K562 (cell line): ENCODE measurements at regions not wholly inside any gene's neighbourhood (a gene's known extent, or its start where the extent isn't known, plus 50 kb on each side); places are given as distances from the start of the nearest gene placed in this dataset.

Experiments
- CTCF ChIP-seq, 3 experiments: IDR thresholded peaks in 2 of 3; conservative IDR thresholded peaks in 1 of 3; 2 replicates each; pipeline ENCODE4 v1.5.1; 2011 to 2012; ENCODE audit warnings: low read length in 3 of 3, mild to moderate bottlenecking in 3 of 3, control low read depth in 2 of 3, improper control_type of control experiment in 1 of 3, inconsistent platforms in 1 of 3, low read depth in 1 of 3, mixed read lengths in 1 of 3, moderate library complexity in 1 of 3; ENCODE audit not compliant: insufficient read depth in 2 of 3
- E2F1 ChIP-seq: sonication (generic); formaldehyde crosslinking; IDR thresholded peaks from 2 replicates; pipeline ENCODE4 v1.8.1; 2023; ENCODE audit warnings: mild to moderate bottlenecking, missing genetic modification reagents, moderate library complexity
- EZH2 ChIP-seq: IDR thresholded peaks from 2 replicates; pipeline ENCODE4 v1.6.1; 2012; ENCODE audit warnings: low read depth, mild to moderate bottlenecking, inconsistent platforms, low read length, borderline replicate concordance
- FOXA1 ChIP-seq: fragments of 450-650 bp; IDR thresholded peaks from 2 replicates; pipeline ENCODE4 v1.6.1; 2016; ENCODE audit warnings: mild to moderate bottlenecking, borderline replicate concordance
- HEY1 ChIP-seq: fragments of 250-450 bp; sonication (Bioruptor Pico); IDR thresholded peaks from 2 replicates; pipeline ENCODE4 v1.5.0; 2020; ENCODE audit warnings: mild to moderate bottlenecking, moderate library complexity, borderline replicate concordance
- POLR2AphosphoS5 ChIP-seq: IDR thresholded peaks from 2 replicates; pipeline ENCODE4 v1.6.1; 2011; ENCODE audit warnings: mild to moderate bottlenecking, low read depth, low read length, moderate library complexity; ENCODE audit not compliant: control insufficient read depth, insufficient read depth
- REST ChIP-seq, 2 experiments: fragments of 450-650 bp; formaldehyde crosslinking in 1 of 2; IDR thresholded peaks; 2 replicates each; pipeline versions ENCODE4 v1.4.0 to v1.6.1; 2014 to 2020; ENCODE audit warnings: mild to moderate bottlenecking in 2 of 2, borderline replicate concordance in 1 of 2, low read depth in 1 of 2
- THRAP3 ChIP-seq: fragments of 450-650 bp; IDR thresholded peaks from 2 replicates; pipeline ENCODE4 v1.6.1; 2016; ENCODE audit warnings: mild to moderate bottlenecking, inconsistent platforms, borderline replicate concordance
- TF ChIP-seq, protein P1 (sequence below), 2 experiments: IDR thresholded peaks; 2 replicates each; pipeline ENCODE4 v1.6.1; 2011; ENCODE audit warnings: borderline replicate concordance in 1 of 2, control low read depth in 1 of 2, low read depth in 1 of 2, low read length in 1 of 2, mild to moderate bottlenecking in 1 of 2, mixed read lengths in 1 of 2, moderate library complexity in 1 of 2; ENCODE audit not compliant: insufficient read depth in 1 of 2, insufficient read length in 1 of 2, poor library complexity in 1 of 2, severe bottlenecking in 1 of 2; ENCODE audit errors: extremely low read depth in 1 of 2
- TF ChIP-seq, protein P2 (sequence below): fragments of 250-450 bp; sonication (Bioruptor Pico); IDR thresholded peaks from 2 replicates; pipeline ENCODE4 v1.5.0; 2022; ENCODE audit warnings: mild to moderate bottlenecking
- TF ChIP-seq, protein P3 (sequence below): sonication (generic); formaldehyde crosslinking; IDR thresholded peaks from 2 replicates; pipeline ENCODE4 v1.8.1; 2023; ENCODE audit warnings: mild to moderate bottlenecking, missing genetic modification reagents

- TF ChIP-seq, protein P1, sequence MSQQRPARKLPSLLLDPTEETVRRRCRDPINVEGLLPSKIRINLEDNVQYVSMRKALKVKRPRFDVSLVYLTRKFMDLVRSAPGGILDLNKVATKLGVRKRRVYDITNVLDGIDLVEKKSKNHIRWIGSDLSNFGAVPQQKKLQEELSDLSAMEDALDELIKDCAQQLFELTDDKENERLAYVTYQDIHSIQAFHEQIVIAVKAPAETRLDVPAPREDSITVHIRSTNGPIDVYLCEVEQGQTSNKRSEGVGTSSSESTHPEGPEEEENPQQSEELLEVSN (IDR thresholded peaks at IDR 0.05; ENCODE audit: borderline replicate concordance in 1 of 2, extremely low read depth in 1 of 2, insufficient read depth in 1 of 2, insufficient read length in 1 of 2, low read depth in 1 of 2, low read length in 1 of 2, poor library complexity in 1 of 2, severe bottlenecking in 1 of 2), result no peak
- no peak for TF ChIP-seq EZH2
- TF ChIP-seq POLR2AphosphoS5, result no peak
- TF ChIP-seq CTCF (IDR thresholded peaks at IDR 0.05 in 2 of 3, conservative IDR thresholded peaks at IDR 0.05 in 1 of 3; ENCODE audit: insufficient read depth in 2 of 3, low read depth in 1 of 3, low read length in 3 of 3), result no peak
- TF ChIP-seq HEY1, result no peak
- TF ChIP-seq E2F1 (CRISPR knock-in tag), result no peak
- TF ChIP-seq REST (IDR thresholded peaks at IDR 0.05; ENCODE audit: borderline replicate concordance), result no peak
- no peak for TF ChIP-seq REST (CRISPR knock-in tag; IDR thresholded peaks at IDR 0.05; ENCODE audit: low read depth)
- TF ChIP-seq, protein P2, sequence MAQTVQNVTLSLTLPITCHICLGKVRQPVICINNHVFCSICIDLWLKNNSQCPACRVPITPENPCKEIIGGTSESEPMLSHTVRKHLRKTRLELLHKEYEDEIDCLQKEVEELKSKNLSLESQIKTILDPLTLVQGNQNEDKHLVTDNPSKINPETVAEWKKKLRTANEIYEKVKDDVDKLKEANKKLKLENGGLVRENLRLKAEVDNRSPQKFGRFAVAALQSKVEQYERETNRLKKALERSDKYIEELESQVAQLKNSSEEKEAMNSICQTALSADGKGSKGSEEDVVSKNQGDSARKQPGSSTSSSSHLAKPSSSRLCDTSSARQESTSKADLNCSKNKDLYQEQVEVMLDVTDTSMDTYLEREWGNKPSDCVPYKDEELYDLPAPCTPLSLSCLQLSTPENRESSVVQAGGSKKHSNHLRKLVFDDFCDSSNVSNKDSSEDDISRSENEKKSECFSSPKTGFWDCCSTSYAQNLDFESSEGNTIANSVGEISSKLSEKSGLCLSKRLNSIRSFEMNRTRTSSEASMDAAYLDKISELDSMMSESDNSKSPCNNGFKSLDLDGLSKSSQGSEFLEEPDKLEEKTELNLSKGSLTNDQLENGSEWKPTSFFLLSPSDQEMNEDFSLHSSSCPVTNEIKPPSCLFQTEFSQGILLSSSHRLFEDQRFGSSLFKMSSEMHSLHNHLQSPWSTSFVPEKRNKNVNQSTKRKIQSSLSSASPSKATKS (CRISPR knock-in tag), result no peak
- TF ChIP-seq FOXA1, result no peak
- TF ChIP-seq, protein P3, sequence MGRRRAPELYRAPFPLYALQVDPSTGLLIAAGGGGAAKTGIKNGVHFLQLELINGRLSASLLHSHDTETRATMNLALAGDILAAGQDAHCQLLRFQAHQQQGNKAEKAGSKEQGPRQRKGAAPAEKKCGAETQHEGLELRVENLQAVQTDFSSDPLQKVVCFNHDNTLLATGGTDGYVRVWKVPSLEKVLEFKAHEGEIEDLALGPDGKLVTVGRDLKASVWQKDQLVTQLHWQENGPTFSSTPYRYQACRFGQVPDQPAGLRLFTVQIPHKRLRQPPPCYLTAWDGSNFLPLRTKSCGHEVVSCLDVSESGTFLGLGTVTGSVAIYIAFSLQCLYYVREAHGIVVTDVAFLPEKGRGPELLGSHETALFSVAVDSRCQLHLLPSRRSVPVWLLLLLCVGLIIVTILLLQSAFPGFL, result no peak
- no peak for TF ChIP-seq THRAP3
These were observed 476.8 kb upstream of the DEPDC1 start for GRCh38 chr1:68973459-68974244.
